D721Med (cell line): ENCODE measurements at regions not wholly inside any gene's neighbourhood (a gene's known extent, or its start where the extent isn't known, plus 50 kb on each side); places are given as distances from the start of the nearest gene placed in this dataset.

Experiments used
- DNase-seq: peaks from one replicate; pipeline ENCODE4 v3.0.0; 2011; ENCODE audit warnings: low spot score; ENCODE audit not compliant: insufficient read length
- FAIRE-seq: peaks from 2 replicates; lab custom pipeline; 2011; peaks lifted over from hg19 to GRCh38; lab: Jason Lieb, UNC
- TF ChIP-seq, protein P1 (sequence below): IDR thresholded peaks from 2 replicates; pipeline ENCODE4 v1.5.1; 2012; ENCODE audit warnings: mild to moderate bottlenecking, control low read depth; ENCODE audit not compliant: insufficient read depth; ENCODE audit errors: missing control alignments

DNA sequence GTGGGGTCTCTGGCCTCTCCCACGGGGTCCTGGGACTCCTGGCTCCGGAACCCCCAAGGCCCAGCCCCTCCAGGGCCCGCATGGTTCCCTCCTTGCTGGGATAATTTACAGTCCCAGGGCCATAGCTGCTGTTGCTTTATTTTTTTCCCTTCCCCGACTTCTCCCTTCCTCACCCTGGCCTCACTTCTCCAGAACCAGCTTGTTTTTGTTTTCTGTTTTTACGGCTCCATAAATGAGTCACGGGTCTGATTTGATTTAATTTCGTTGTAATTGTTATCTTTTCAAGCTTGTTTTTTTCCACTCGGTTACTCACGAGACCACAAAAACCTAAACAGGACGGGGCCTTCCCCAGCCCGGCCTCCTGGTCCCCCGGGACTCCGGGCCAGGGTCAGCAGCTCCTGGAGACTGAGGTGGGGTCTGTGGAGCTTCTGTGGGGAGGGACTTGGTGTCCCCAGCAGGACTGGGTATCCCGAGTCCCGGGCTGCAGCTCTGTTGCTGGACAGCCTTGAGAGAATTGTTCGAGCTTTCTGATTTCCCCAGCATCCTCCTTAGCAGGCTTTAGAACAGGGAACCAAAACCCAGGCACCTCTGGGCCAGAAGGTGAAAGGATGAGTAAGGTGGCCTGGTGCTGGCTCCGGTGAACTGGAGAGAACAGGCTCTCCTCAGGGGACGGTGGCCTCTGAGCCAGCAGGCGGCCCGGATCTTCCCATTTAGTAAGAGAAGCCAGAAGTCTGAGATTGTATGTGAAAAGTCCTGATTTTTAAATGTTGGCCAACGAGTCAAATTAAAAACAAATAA lies 94.9 kb downstream of the CEBPB start:
- DNase-seq, result no peak

DNA sequence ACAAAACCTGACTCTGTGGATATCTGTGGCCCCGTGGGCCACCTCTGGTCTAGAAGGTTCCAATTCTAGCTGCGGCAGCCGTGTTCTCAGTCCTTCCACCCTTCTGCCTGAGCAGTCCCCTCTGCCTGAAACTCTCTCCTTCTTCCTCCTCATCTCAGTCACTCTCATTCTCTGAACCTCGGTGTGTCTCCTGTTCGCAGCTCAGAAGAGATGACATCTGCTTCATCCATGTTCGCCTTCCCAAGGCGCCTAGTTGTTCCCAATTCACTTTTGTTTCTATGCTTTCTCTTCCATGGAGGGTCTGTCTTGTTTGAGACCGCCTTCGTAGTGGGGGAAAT lies 95.5 kb downstream of the CEBPB start:
- no peak for FAIRE-seq

More for the DNA sequence above, 94.9 kb downstream of the CEBPB start:
- no peak for FAIRE-seq
- TF ChIP-seq, protein P1, sequence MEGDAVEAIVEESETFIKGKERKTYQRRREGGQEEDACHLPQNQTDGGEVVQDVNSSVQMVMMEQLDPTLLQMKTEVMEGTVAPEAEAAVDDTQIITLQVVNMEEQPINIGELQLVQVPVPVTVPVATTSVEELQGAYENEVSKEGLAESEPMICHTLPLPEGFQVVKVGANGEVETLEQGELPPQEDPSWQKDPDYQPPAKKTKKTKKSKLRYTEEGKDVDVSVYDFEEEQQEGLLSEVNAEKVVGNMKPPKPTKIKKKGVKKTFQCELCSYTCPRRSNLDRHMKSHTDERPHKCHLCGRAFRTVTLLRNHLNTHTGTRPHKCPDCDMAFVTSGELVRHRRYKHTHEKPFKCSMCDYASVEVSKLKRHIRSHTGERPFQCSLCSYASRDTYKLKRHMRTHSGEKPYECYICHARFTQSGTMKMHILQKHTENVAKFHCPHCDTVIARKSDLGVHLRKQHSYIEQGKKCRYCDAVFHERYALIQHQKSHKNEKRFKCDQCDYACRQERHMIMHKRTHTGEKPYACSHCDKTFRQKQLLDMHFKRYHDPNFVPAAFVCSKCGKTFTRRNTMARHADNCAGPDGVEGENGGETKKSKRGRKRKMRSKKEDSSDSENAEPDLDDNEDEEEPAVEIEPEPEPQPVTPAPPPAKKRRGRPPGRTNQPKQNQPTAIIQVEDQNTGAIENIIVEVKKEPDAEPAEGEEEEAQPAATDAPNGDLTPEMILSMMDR, result no peak

DNA sequence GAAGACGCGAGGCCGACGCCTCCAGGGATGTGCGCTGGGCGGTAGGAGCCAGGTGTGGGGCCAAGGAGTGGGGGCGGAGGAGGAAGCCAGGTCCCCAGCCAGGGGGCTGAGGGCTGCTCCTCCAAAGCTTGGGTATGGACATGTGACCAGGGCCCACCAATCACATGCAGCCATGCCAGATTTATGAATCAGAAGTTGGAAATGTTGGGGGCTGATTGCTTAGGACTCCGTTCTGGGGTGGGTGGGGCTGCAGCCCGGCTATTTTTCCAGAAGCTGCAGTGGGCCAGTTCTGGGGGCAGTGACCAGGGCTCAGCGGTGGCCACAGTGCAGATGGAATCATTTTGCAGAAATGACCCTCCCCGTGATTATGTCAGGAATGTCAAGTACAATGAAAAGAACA lies 96.0 kb downstream of the CEBPB start:
- no peak for FAIRE-seq

More for the DNA sequence above, 95.5 kb downstream of the CEBPB start:
- no peak for DNase-seq
- TF ChIP-seq, protein P1, result no peak

DNA sequence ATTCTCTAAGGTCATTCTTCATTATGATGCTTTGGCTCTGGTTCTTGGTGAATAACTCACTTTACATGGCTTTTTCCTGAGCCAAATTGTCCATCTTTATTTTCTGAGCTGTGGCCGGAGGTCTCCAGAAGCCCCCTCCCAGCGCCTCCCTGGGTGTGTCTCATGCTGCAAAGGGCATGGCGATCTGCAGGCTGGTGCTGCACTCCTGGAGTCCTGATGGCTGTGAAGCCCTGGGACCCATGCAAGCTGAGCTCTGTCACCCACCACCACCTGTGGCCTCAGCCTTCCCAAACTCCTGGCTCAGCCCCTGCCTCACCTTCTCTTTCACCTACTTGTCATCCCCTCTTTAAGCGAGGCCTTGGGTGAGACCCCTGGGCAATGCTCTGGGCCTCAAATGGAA lies 96.9 kb downstream of the CEBPB start:
- TF ChIP-seq, protein P1, result no peak
- DNase-seq (no peak), FAIRE-seq (no peak)

More for the DNA sequence above, 96.0 kb downstream of the CEBPB start:
- no peak for DNase-seq
- TF ChIP-seq, protein P1, result no peak

DNA sequence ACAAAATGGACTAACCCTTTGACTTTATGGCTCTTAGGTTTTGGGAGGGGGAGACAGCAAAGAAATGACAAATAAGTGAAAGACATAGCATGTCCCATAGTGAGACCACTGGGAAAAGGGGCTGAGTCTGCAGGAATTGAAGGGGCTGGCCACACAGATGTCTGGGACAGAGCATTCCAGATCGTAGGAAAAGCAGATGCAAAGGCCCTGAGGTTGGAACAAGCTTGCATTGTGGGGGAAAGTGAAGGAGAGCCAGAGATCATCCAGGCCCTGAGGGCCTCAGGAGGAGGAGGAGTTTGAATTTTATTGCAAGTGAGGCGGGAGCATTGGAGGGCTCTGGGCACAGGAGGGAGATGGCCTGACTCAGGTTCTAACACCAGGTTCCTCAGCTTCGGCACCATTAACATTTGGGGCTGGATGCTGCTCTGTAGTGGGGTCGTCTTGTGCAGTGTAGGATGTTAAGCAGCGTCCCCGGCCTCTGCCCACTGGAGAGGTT lies 97.5 kb downstream of the CEBPB start:
- no peak for FAIRE-seq
- DNase-seq, result no peak
- TF ChIP-seq, protein P1, result no peak

DNA sequence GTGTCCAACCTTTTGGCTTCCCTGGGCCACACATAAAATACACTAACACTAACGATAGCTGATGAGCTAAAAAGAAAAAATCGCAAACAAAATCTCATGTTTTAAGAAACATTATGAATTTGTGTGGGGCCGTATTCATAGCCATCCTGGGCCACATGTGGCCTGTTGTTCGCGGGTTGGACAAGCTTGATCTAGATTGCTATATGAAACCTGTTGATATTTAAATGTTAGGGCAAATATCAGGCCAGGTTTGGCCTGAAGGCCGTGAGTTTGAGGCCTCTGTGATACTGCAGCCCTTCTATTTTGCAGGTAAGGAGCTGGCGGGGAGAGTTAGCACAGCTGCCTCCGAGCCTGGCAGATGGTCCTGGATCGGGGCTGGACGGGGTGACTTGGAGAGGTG lies 99.0 kb downstream of the CEBPB start:
- FAIRE-seq, result no peak
- TF ChIP-seq, protein P1, result no peak
- DNase-seq, result no peak

DNA sequence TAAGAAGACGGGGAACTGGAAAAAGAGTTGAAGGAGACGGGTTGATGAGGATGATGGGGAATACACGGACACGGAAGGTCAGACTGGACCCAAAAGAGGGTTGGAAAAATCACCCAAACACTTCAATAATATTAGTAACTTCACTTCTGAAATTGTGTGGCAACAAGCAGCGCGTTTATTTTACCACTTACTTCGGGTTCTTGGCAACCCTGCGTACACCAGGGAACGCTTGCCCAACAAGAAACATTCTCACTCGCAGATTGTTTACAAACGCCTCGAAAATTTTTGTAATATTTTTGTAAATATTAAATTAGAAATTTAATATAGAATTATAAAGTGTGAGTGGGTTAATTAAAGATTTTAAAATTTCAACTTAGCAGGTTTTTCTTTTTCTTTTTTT lies 99.5 kb downstream of the CEBPB start:
- FAIRE-seq (no peak), DNase-seq (no peak)

More for the DNA sequence above, 99.5 kb downstream of the CEBPB start:
- TF ChIP-seq, protein P1, result no peak
